ENCODE measurements at regions not wholly inside any gene's neighbourhood (a gene's known extent, or its start where the extent isn't known, plus 50 kb on each side); places are given as distances from the start of the nearest gene placed in this dataset.

DNA sequence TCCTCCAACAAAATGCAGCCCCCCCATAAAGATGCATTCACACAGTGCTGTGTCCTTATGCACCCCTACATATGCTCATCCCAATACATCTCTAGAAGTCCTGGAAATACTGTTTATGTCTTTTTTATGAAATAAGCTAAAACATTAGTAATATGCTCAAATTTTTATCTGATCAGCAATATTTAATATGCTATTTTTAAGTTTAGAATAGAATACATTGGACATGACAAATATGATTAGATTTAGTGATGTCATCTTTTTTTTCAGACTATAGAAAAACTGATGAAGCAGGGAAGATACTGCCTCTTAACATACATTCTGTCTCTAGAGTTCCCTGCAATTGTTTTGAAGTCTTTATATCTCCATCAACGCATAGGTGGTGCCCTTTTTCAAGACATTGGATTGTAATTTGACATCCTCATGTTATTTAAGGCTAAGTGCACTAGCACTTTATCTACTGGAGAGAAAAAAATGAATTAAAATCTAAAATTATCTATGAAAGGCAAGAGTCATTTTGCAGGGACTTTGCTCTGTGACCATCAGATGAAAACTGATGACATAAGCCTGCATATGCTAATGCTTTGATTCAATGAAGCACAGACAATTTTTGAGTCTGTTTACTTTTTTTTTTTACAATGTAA, 395.3 kb downstream of the LPIN1 start:
- TF ChIP-seq, protein P1, sequence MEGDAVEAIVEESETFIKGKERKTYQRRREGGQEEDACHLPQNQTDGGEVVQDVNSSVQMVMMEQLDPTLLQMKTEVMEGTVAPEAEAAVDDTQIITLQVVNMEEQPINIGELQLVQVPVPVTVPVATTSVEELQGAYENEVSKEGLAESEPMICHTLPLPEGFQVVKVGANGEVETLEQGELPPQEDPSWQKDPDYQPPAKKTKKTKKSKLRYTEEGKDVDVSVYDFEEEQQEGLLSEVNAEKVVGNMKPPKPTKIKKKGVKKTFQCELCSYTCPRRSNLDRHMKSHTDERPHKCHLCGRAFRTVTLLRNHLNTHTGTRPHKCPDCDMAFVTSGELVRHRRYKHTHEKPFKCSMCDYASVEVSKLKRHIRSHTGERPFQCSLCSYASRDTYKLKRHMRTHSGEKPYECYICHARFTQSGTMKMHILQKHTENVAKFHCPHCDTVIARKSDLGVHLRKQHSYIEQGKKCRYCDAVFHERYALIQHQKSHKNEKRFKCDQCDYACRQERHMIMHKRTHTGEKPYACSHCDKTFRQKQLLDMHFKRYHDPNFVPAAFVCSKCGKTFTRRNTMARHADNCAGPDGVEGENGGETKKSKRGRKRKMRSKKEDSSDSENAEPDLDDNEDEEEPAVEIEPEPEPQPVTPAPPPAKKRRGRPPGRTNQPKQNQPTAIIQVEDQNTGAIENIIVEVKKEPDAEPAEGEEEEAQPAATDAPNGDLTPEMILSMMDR (IDR thresholded peaks at IDR 0.05), result no peak
- no peak for TF ChIP-seq POLR2A (IDR thresholded peaks at IDR 0.05)
